HepG2 (cell line): ENCODE measurements at regions not wholly inside any gene's neighbourhood (a gene's known extent, or its start where the extent isn't known, plus 50 kb on each side); places are given as distances from the start of the nearest gene placed in this dataset.

Source experiments
- CAMTA2 ChIP-seq: sonication (generic); formaldehyde crosslinking; IDR thresholded peaks from 2 replicates; pipeline ENCODE4 v1.4.0; 2020; ENCODE audit warnings: mild to moderate bottlenecking, missing genetic modification reagents, borderline replicate concordance
- DNMT3B ChIP-seq: conservative IDR thresholded peaks from 2 replicates; pipeline ENCODE4 v1.6.1; 2016; ENCODE audit warnings: missing biosample characterization, control low read depth
- ETV6 ChIP-seq: sonication (generic); formaldehyde crosslinking; conservative IDR thresholded peaks from 2 replicates; pipeline ENCODE4 v1.4.0; 2020; ENCODE audit warnings: missing genetic modification reagents
- HOXA3 ChIP-seq: sonication (generic); formaldehyde crosslinking; IDR thresholded peaks from 2 replicates; pipeline ENCODE4 v1.5.0; 2020; ENCODE audit warnings: missing genetic modification reagents
- HOXA5 ChIP-seq: sonication (generic); formaldehyde crosslinking; IDR thresholded peaks from 2 replicates; pipeline ENCODE4 v1.4.0; 2020; ENCODE audit warnings: missing genetic modification reagents
- KDM1A ChIP-seq: IDR thresholded peaks from 2 replicates; pipeline ENCODE4 v1.6.1; 2016; ENCODE audit warnings: missing compliant biosample characterization
- REPIN1 ChIP-seq: sonication (generic); formaldehyde crosslinking; IDR thresholded peaks from 2 replicates; pipeline ENCODE4 v1.8.0; 2022; ENCODE audit warnings: missing genetic modification reagents, low read depth, mild to moderate bottlenecking, borderline replicate concordance
- RXRA ChIP-seq: sonication (generic); formaldehyde crosslinking; IDR thresholded peaks from 2 replicates; pipeline ENCODE4 v1.5.1; 2020; ENCODE audit warnings: missing genetic modification reagents
- SIX4 ChIP-seq: sonication (generic); formaldehyde crosslinking; IDR thresholded peaks from 2 replicates; pipeline ENCODE4 v1.4.0; 2020; ENCODE audit warnings: missing genetic modification reagents
- SMYD3 ChIP-seq: sonication (generic); formaldehyde crosslinking; IDR thresholded peaks from 2 replicates; pipeline ENCODE4 v1.8.1; 2023; ENCODE audit warnings: mild to moderate bottlenecking, missing genetic modification reagents
- SRY ChIP-seq: sonication (generic); formaldehyde crosslinking; IDR thresholded peaks from 2 replicates; pipeline ENCODE4 v1.8.0; 2022; ENCODE audit warnings: mild to moderate bottlenecking, missing genetic modification reagents
- YEATS2 ChIP-seq: sonication (generic); formaldehyde crosslinking; IDR thresholded peaks from 2 replicates; pipeline ENCODE4 v1.4.0; 2020; ENCODE audit warnings: missing genetic modification reagents, borderline replicate concordance
- ZBTB7A ChIP-seq: sonication (generic); formaldehyde crosslinking; IDR thresholded peaks from 2 replicates; pipeline ENCODE4 v1.8.0; 2022; ENCODE audit warnings: mild to moderate bottlenecking, missing genetic modification reagents
- ZNF121 ChIP-seq: sonication (generic); formaldehyde crosslinking; IDR thresholded peaks from 2 replicates; pipeline ENCODE4 v1.5.0; 2020; ENCODE audit warnings: mild to moderate bottlenecking, missing genetic modification reagents
- TF ChIP-seq, protein P1 (sequence below): sonication (generic); formaldehyde crosslinking; IDR thresholded peaks from 2 replicates; pipeline ENCODE4 v1.4.0; 2020; ENCODE audit warnings: mild to moderate bottlenecking, missing genetic modification reagents
- TF ChIP-seq, protein P2 (sequence below): IDR thresholded peaks from 2 replicates; pipeline ENCODE4 v1.6.1; 2018; ENCODE audit warnings: missing genetic modification reagents
- TF ChIP-seq, protein P3 (sequence below): sonication (generic); formaldehyde crosslinking; conservative IDR thresholded peaks from 2 replicates; pipeline ENCODE4 v1.8.0; 2022; ENCODE audit warnings: low read depth, missing genetic modification reagents
- TF ChIP-seq, protein P4 (sequence below): sonication (generic); formaldehyde crosslinking; IDR thresholded peaks from 2 replicates; pipeline ENCODE4 v1.4.0; 2020; ENCODE audit warnings: missing genetic modification reagents, borderline replicate concordance

DNA sequence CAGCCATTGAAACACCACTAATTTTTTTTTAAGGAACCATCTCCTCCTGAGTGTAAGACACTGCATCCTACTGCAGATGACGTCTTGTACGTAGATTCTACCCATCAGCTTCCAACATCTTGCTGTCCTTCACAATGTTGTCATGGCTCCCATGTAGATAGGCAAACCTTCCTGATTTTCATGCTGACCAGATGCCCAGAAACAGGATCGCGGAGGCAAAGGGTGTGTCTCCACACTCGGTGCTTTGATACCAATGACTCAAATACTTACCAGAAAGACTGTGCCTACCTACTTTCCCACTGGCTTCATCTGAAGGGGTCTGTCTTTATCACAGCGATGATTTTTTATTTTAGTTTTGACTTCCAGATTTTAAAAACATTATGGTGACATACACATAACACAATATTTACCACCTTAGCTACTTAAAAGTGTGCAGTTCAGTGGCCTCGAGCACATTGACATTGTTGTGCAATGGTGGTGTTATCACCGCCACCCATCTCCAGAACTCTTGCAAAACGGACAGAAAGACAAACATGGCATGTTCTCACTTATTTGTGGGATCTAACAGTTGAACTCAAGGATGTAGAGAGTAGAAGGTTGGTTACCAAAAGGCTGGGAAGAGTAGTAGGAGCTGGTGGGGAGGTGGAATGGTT is 94.0 kb upstream of the PEG3 start (continued):
- TF ChIP-seq RXRA (CRISPR knock-in tag) = peak; percentile 97; the same call in 1 of the 2 replicates
- TF ChIP-seq, protein P1, sequence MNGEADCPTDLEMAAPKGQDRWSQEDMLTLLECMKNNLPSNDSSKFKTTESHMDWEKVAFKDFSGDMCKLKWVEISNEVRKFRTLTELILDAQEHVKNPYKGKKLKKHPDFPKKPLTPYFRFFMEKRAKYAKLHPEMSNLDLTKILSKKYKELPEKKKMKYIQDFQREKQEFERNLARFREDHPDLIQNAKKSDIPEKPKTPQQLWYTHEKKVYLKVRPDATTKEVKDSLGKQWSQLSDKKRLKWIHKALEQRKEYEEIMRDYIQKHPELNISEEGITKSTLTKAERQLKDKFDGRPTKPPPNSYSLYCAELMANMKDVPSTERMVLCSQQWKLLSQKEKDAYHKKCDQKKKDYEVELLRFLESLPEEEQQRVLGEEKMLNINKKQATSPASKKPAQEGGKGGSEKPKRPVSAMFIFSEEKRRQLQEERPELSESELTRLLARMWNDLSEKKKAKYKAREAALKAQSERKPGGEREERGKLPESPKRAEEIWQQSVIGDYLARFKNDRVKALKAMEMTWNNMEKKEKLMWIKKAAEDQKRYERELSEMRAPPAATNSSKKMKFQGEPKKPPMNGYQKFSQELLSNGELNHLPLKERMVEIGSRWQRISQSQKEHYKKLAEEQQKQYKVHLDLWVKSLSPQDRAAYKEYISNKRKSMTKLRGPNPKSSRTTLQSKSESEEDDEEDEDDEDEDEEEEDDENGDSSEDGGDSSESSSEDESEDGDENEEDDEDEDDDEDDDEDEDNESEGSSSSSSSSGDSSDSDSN (CRISPR knock-in tag) = peak; percentile 22; the same call in 1 of the 2 replicates
- TF ChIP-seq, protein P2, sequence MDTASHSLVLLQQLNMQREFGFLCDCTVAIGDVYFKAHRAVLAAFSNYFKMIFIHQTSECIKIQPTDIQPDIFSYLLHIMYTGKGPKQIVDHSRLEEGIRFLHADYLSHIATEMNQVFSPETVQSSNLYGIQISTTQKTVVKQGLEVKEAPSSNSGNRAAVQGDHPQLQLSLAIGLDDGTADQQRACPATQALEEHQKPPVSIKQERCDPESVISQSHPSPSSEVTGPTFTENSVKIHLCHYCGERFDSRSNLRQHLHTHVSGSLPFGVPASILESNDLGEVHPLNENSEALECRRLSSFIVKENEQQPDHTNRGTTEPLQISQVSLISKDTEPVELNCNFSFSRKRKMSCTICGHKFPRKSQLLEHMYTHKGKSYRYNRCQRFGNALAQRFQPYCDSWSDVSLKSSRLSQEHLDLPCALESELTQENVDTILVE (CRISPR knock-in tag) = peak; percentile 96
- TF ChIP-seq DNMT3B = peak; percentile 95; the same call in 1 of the 2 replicates
- peak; percentile 78; the same call in 1 of the 2 replicates for TF ChIP-seq ZBTB7A
- TF ChIP-seq SRY (CRISPR knock-in tag) = no peak
- TF ChIP-seq KDM1A (CRISPR knock-in tag) = peak; percentile 95
- peak; percentile 84 for TF ChIP-seq HOXA5 (CRISPR knock-in tag)
- TF ChIP-seq, protein P3, sequence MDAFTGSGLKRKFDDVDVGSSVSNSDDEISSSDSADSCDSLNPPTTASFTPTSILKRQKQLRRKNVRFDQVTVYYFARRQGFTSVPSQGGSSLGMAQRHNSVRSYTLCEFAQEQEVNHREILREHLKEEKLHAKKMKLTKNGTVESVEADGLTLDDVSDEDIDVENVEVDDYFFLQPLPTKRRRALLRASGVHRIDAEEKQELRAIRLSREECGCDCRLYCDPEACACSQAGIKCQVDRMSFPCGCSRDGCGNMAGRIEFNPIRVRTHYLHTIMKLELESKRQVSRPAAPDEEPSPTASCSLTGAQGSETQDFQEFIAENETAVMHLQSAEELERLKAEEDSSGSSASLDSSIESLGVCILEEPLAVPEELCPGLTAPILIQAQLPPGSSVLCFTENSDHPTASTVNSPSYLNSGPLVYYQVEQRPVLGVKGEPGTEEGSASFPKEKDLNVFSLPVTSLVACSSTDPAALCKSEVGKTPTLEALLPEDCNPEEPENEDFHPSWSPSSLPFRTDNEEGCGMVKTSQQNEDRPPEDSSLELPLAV (CRISPR knock-in tag) = no peak
- TF ChIP-seq, protein P4, sequence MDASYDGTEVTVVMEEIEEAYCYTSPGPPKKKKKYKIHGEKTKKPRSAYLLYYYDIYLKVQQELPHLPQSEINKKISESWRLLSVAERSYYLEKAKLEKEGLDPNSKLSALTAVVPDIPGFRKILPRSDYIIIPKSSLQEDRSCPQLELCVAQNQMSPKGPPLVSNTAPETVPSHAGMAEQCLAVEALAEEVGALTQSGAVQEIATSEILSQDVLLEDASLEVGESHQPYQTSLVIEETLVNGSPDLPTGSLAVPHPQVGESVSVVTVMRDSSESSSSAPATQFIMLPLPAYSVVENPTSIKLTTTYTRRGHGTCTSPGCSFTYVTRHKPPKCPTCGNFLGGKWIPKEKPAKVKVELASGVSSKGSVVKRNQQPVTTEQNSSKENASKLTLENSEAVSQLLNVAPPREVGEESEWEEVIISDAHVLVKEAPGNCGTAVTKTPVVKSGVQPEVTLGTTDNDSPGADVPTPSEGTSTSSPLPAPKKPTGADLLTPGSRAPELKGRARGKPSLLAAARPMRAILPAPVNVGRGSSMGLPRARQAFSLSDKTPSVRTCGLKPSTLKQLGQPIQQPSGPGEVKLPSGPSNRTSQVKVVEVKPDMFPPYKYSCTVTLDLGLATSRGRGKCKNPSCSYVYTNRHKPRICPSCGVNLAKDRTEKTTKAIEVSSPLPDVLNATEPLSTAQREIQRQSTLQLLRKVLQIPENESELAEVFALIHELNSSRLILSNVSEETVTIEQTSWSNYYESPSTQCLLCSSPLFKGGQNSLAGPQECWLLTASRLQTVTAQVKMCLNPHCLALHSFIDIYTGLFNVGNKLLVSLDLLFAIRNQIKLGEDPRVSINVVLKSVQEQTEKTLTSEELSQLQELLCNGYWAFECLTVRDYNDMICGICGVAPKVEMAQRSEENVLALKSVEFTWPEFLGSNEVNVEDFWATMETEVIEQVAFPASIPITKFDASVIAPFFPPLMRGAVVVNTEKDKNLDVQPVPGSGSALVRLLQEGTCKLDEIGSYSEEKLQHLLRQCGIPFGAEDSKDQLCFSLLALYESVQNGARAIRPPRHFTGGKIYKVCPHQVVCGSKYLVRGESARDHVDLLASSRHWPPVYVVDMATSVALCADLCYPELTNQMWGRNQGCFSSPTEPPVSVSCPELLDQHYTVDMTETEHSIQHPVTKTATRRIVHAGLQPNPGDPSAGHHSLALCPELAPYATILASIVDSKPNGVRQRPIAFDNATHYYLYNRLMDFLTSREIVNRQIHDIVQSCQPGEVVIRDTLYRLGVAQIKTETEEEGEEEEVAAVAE (CRISPR knock-in tag) = peak; percentile 94; the same call in 1 of the 2 replicates
- TF ChIP-seq CAMTA2 (CRISPR knock-in tag) = no peak
- TF ChIP-seq REPIN1 (CRISPR knock-in tag) = peak; percentile 90
- peak; percentile 84 for TF ChIP-seq SIX4 (CRISPR knock-in tag)
- peak; percentile 96 for TF ChIP-seq HOXA3 (CRISPR knock-in tag)
- peak; percentile 93; the same call in 1 of the 2 replicates for TF ChIP-seq SMYD3
- peak; percentile 90 for TF ChIP-seq ETV6 (CRISPR knock-in tag)
- TF ChIP-seq YEATS2 (CRISPR knock-in tag) = peak; percentile 77; the same call in 1 of the 2 replicates
- TF ChIP-seq ZNF121 = 0 out of 2 replicates have a peak, but pooled peaks have one; percentile 23
